ENCODE measurements at regions not wholly inside any gene's neighbourhood (a gene's known extent, or its start where the extent isn't known, plus 50 kb on each side); places are given as distances from the start of the nearest gene placed in this dataset.

GRCh38 chr6:4314201-4314707 is 178.9 kb upstream of the ECI2 start:
- H3K9ac ChIP-seq (ENCODE audit: insufficient read length): no peak overlapping the region
- no peak overlapping the region for H3K4me3 ChIP-seq
- H3K36me3 ChIP-seq (ENCODE audit: insufficient read depth, low read length): no peaks in the 10 kb centered on the region
- peaks cover 3% of the 10 kb centered on the region; the same call in 1 of the 2 replicates for H3K9me3 ChIP-seq (ENCODE audit: low read depth, low read length)
- H3K27ac ChIP-seq: no peak overlapping the region
- TF ChIP-seq EZH2 (IDR thresholded peaks at IDR 0.05) (no peak), FOXP2 (optimal IDR thresholded peaks at IDR 0.05; ENCODE audit: control extremely low read depth, extremely low read length, insufficient read depth) (no peak), POLR2AphosphoS5 (IDR thresholded peaks at IDR 0.05; ENCODE audit: borderline replicate concordance, low read depth, low read length) (no peak)
- DNase-seq (ENCODE audit: low read depth, low spot score): no peak

GRCh38 chr6:4313044-4313686 is 177.8 kb upstream of the ECI2 start:
- no peak overlapping the region for H3K4me3 ChIP-seq
- peaks cover 3% of the 10 kb centered on the region; the same call in 1 of the 2 replicates for H3K9me3 ChIP-seq (ENCODE audit: low read depth, low read length)
- DNase-seq (ENCODE audit: low read depth, low spot score): no peak
- no peak overlapping the region for H3K9ac ChIP-seq (ENCODE audit: insufficient read length)
- H3K36me3 ChIP-seq (ENCODE audit: insufficient read depth, low read length): no peaks in the 10 kb centered on the region
- TF ChIP-seq POLR2AphosphoS5 (IDR thresholded peaks at IDR 0.05; ENCODE audit: borderline replicate concordance, low read depth, low read length): no peak
- TF ChIP-seq EZH2 (IDR thresholded peaks at IDR 0.05): no peak
- no peak for TF ChIP-seq FOXP2 (optimal IDR thresholded peaks at IDR 0.05; ENCODE audit: control extremely low read depth, extremely low read length, insufficient read depth)
- H3K27ac ChIP-seq: no peak overlapping the region

- Histone ChIP-seq H3K9ac (ENCODE audit: insufficient read length) (no peak overlapping the region), H3K27ac (no peak overlapping the region), H3K9me3 (ENCODE audit: low read depth, low read length) (peaks cover 3% of the 10 kb centered on the region; the same call in 1 of the 2 replicates), H3K4me3 (no peak overlapping the region), H3K36me3 (ENCODE audit: insufficient read depth, low read length) (no peaks in the 10 kb centered on the region)
- no peak for DNase-seq (ENCODE audit: low read depth, low spot score)
- no peak for TF ChIP-seq POLR2AphosphoS5 (IDR thresholded peaks at IDR 0.05; ENCODE audit: borderline replicate concordance, low read depth, low read length)
- TF ChIP-seq FOXP2 (optimal IDR thresholded peaks at IDR 0.05; ENCODE audit: control extremely low read depth, extremely low read length, insufficient read depth): no peak
- no peak for TF ChIP-seq EZH2 (IDR thresholded peaks at IDR 0.05)
Measured at GRCh38 chr6:4311976-4312860, 176.8 kb upstream of the ECI2 start.

- DNase-seq (ENCODE audit: low read depth, low spot score): no peak
- Histone ChIP-seq H3K9ac (ENCODE audit: insufficient read length) (no peak overlapping the region), H3K4me3 (no peak overlapping the region), H3K9me3 (ENCODE audit: low read depth, low read length) (peaks cover 3% of the 10 kb centered on the region; the same call in 1 of the 2 replicates), H3K36me3 (ENCODE audit: insufficient read depth, low read length) (no peaks in the 10 kb centered on the region), H3K27ac (no peak overlapping the region)
- TF ChIP-seq FOXP2 (optimal IDR thresholded peaks at IDR 0.05; ENCODE audit: control extremely low read depth, extremely low read length, insufficient read depth) (no peak), EZH2 (IDR thresholded peaks at IDR 0.05) (no peak), POLR2AphosphoS5 (IDR thresholded peaks at IDR 0.05; ENCODE audit: borderline replicate concordance, low read depth, low read length) (no peak)
Measured at GRCh38 chr6:4309540-4309939, 174.2 kb upstream of the ECI2 start.

- Histone ChIP-seq H3K9me3 (ENCODE audit: low read depth, low read length) (0 out of 2 replicates have a peak, but pooled peaks cover 3% of the 10 kb centered on the region), H3K4me3 (no peak overlapping the region), H3K27ac (no peak overlapping the region), H3K9ac (ENCODE audit: insufficient read length) (no peak overlapping the region), H3K36me3 (ENCODE audit: insufficient read depth, low read length) (no peaks in the 10 kb centered on the region)
- no peak for TF ChIP-seq EZH2 (IDR thresholded peaks at IDR 0.05)
- no peak for TF ChIP-seq FOXP2 (optimal IDR thresholded peaks at IDR 0.05; ENCODE audit: control extremely low read depth, extremely low read length, insufficient read depth)
- TF ChIP-seq POLR2AphosphoS5 (IDR thresholded peaks at IDR 0.05; ENCODE audit: borderline replicate concordance, low read depth, low read length): no peak
- DNase-seq (ENCODE audit: low read depth, low spot score): no peak
Measured at GRCh38 chr6:4308364-4308763, 173.0 kb upstream of the ECI2 start.

GRCh38 chr6:4304927-4305455 is 169.6 kb upstream of the ECI2 start:
- Histone ChIP-seq H3K9ac (ENCODE audit: insufficient read length) (no peak overlapping the region), H3K27ac (no peak overlapping the region), H3K36me3 (ENCODE audit: insufficient read depth, low read length) (no peaks in the 10 kb centered on the region), H3K4me3 (no peak overlapping the region), H3K9me3 (ENCODE audit: low read depth, low read length) (no peaks in the 10 kb centered on the region)
- no peak for DNase-seq (ENCODE audit: low read depth, low spot score)
- TF ChIP-seq EZH2 (IDR thresholded peaks at IDR 0.05): no peak
- TF ChIP-seq POLR2AphosphoS5 (IDR thresholded peaks at IDR 0.05; ENCODE audit: borderline replicate concordance, low read depth, low read length): no peak
- no peak for TF ChIP-seq FOXP2 (optimal IDR thresholded peaks at IDR 0.05; ENCODE audit: control extremely low read depth, extremely low read length, insufficient read depth)

GRCh38 chr6:4303638-4304037 is 168.3 kb upstream of the ECI2 start:
- TF ChIP-seq POLR2AphosphoS5 (IDR thresholded peaks at IDR 0.05; ENCODE audit: borderline replicate concordance, low read depth, low read length): no peak
- TF ChIP-seq EZH2 (IDR thresholded peaks at IDR 0.05): no peak
- no peak for TF ChIP-seq FOXP2 (optimal IDR thresholded peaks at IDR 0.05; ENCODE audit: control extremely low read depth, extremely low read length, insufficient read depth)
- DNase-seq (ENCODE audit: low read depth, low spot score): no peak
- Histone ChIP-seq H3K9ac (ENCODE audit: insufficient read length) (no peak overlapping the region), H3K27ac (no peak overlapping the region), H3K4me3 (no peak overlapping the region), H3K36me3 (ENCODE audit: insufficient read depth, low read length) (no peaks in the 10 kb centered on the region), H3K9me3 (ENCODE audit: low read depth, low read length) (no peaks in the 10 kb centered on the region)

- no peak overlapping the region for H3K9ac ChIP-seq (ENCODE audit: insufficient read length)
- no peaks in the 10 kb centered on the region for H3K9me3 ChIP-seq (ENCODE audit: low read depth, low read length)
- no peaks in the 10 kb centered on the region for H3K36me3 ChIP-seq (ENCODE audit: insufficient read depth, low read length)
- H3K4me3 ChIP-seq: no peak overlapping the region
- no peak for DNase-seq (ENCODE audit: low read depth, low spot score)
- TF ChIP-seq FOXP2 (optimal IDR thresholded peaks at IDR 0.05; ENCODE audit: control extremely low read depth, extremely low read length, insufficient read depth): no peak
- TF ChIP-seq POLR2AphosphoS5 (IDR thresholded peaks at IDR 0.05; ENCODE audit: borderline replicate concordance, low read depth, low read length): no peak
- TF ChIP-seq EZH2 (IDR thresholded peaks at IDR 0.05): no peak
- H3K27ac ChIP-seq: no peak overlapping the region
Measured at GRCh38 chr6:4302524-4302923, 167.1 kb upstream of the ECI2 start.

All from SK-N-MC (cell line).